ENCODE measurements at regions not wholly inside any gene's neighbourhood (a gene's known extent, or its start where the extent isn't known, plus 50 kb on each side); places are given as distances from the start of the nearest gene placed in this dataset.

- TF ChIP-seq CTBP1 (IDR thresholded peaks at IDR 0.05; ENCODE audit: borderline replicate concordance) (no peak), SUZ12 (IDR thresholded peaks at IDR 0.05) (no peak), ARNT (IDR thresholded peaks at IDR 0.05) (no peak), FOXA1 (IDR thresholded peaks at IDR 0.05) (no peak), ZNF384 (IDR thresholded peaks at IDR 0.05) (no peak)
- TF ChIP-seq, protein P1, sequence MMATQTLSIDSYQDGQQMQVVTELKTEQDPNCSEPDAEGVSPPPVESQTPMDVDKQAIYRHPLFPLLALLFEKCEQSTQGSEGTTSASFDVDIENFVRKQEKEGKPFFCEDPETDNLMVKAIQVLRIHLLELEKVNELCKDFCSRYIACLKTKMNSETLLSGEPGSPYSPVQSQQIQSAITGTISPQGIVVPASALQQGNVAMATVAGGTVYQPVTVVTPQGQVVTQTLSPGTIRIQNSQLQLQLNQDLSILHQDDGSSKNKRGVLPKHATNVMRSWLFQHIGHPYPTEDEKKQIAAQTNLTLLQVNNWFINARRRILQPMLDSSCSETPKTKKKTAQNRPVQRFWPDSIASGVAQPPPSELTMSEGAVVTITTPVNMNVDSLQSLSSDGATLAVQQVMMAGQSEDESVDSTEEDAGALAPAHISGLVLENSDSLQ (IDR thresholded peaks at IDR 0.05): no peak
Observed at GRCh38 chr19:28134311-28134710, 1078.6 kb downstream of the UQCRFS1 start.
